ENCODE measurements at regions not wholly inside any gene's neighbourhood (a gene's known extent, or its start where the extent isn't known, plus 50 kb on each side); places are given as distances from the start of the nearest gene placed in this dataset.

DNA sequence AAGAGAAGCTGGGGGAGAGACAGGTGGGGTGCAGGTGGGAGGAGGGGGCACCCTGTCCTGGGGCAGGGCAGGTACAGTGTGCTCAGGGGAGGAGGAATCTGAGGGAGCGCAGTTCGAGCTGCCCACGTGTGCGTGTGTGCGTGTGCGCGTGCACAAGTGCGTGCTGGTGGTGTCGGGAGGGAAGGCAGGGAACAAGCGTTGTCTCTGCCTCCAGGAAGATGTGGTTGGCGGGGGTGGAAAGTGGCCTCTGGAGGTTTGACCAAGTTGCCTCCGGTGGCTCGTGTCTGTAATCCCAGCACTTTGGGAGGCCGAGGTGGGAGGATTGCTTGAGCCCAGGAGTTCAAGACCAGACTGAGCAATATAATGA is 49.9 kb upstream of the THY1 start:
- DNase-seq: no peak

Data from NCI-H2081 (cell line).